ENCODE measurements at regions not wholly inside any gene's neighbourhood (a gene's known extent, or its start where the extent isn't known, plus 50 kb on each side); places are given as distances from the start of the nearest gene placed in this dataset.

GRCh38 chr3:168859143-168859542 lies 763.4 kb upstream of the GOLIM4 start (continued):
- TF ChIP-seq MEIS2 (CRISPR knock-in tag; IDR thresholded peaks at IDR 0.05) (no peak), SKIL (CRISPR knock-in tag; IDR thresholded peaks at IDR 0.05; ENCODE audit: borderline replicate concordance) (no peak), GATAD1 (CRISPR knock-in tag; IDR thresholded peaks at IDR 0.05) (peak; percentile 17; the same call in 1 of the 2 replicates), HOXA7 (CRISPR knock-in tag; IDR thresholded peaks at IDR 0.05) (no peak), PREB (CRISPR knock-in tag; IDR thresholded peaks at IDR 0.05) (no peak), ZNF331 (CRISPR knock-in tag; IDR thresholded peaks at IDR 0.05) (peak; percentile 39; the same call in 1 of the 2 replicates), CERS6 (CRISPR knock-in tag; IDR thresholded peaks at IDR 0.05) (no peak), PRDM15 (CRISPR knock-in tag; IDR thresholded peaks at IDR 0.05) (peak; percentile 12; the same call in 1 of the 2 replicates), MNT (IDR thresholded peaks at IDR 0.05) (no peak), SNAPC2 (CRISPR knock-in tag; IDR thresholded peaks at IDR 0.05) (no peak), ZNF362 (CRISPR knock-in tag; IDR thresholded peaks at IDR 0.05; ENCODE audit: borderline replicate concordance) (peak; percentile 99), HMG20A (CRISPR knock-in tag; IDR thresholded peaks at IDR 0.05; ENCODE audit: borderline replicate concordance) (peak; percentile 54; the same call in 1 of the 2 replicates), ZBTB1 (CRISPR knock-in tag; IDR thresholded peaks at IDR 0.05; ENCODE audit: borderline replicate concordance) (no peak), ZNF280B (CRISPR knock-in tag; IDR thresholded peaks at IDR 0.05; ENCODE audit: borderline replicate concordance) (no peak), ZKSCAN1 (IDR thresholded peaks at IDR 0.05; ENCODE audit: low read length) (no peak), ZNF251 (CRISPR knock-in tag; IDR thresholded peaks at IDR 0.05) (no peak)
